GM20000 (cell line): ENCODE measurements at regions not wholly inside any gene's neighbourhood (a gene's known extent, or its start where the extent isn't known, plus 50 kb on each side); places are given as distances from the start of the nearest gene placed in this dataset.
"Not testable (repeated sequence)": the region's sequence is repeated elsewhere in the genome, so short reads cannot be mapped to it uniquely, and the experiment has no call there.

Source experiments
- DNase-seq: peaks from one replicate; pipeline ENCODE4 v3.0.0; 2012; ENCODE audit warnings: low spot score
- TF ChIP-seq, protein P1 (sequence below): IDR thresholded peaks from 2 replicates; pipeline ENCODE4 v1.5.1; 2012; ENCODE audit warnings: mild to moderate bottlenecking, control low read depth; ENCODE audit errors: extremely low read depth, missing control alignments

DNA sequence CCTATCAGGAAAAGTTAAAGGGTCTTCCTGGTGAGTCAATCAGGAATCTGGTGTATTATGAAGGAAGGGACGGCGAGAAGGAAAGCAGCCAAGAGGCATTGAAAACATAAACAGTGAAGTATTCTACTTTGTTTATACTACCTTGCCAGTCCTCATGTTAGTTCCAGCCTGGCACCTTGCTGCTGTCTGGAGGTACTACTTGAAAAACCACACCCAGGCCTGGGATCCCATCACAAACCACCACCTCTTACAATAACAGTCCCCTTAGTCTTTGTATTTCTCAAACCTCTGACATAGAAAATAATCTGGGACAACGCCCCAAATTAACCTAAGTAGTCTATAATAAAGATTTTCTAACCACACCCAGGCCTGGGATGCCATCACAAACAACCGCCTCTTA, 676.7 kb upstream of the SOX9 start:
- TF ChIP-seq, protein P1, sequence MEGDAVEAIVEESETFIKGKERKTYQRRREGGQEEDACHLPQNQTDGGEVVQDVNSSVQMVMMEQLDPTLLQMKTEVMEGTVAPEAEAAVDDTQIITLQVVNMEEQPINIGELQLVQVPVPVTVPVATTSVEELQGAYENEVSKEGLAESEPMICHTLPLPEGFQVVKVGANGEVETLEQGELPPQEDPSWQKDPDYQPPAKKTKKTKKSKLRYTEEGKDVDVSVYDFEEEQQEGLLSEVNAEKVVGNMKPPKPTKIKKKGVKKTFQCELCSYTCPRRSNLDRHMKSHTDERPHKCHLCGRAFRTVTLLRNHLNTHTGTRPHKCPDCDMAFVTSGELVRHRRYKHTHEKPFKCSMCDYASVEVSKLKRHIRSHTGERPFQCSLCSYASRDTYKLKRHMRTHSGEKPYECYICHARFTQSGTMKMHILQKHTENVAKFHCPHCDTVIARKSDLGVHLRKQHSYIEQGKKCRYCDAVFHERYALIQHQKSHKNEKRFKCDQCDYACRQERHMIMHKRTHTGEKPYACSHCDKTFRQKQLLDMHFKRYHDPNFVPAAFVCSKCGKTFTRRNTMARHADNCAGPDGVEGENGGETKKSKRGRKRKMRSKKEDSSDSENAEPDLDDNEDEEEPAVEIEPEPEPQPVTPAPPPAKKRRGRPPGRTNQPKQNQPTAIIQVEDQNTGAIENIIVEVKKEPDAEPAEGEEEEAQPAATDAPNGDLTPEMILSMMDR: no peak

DNA sequence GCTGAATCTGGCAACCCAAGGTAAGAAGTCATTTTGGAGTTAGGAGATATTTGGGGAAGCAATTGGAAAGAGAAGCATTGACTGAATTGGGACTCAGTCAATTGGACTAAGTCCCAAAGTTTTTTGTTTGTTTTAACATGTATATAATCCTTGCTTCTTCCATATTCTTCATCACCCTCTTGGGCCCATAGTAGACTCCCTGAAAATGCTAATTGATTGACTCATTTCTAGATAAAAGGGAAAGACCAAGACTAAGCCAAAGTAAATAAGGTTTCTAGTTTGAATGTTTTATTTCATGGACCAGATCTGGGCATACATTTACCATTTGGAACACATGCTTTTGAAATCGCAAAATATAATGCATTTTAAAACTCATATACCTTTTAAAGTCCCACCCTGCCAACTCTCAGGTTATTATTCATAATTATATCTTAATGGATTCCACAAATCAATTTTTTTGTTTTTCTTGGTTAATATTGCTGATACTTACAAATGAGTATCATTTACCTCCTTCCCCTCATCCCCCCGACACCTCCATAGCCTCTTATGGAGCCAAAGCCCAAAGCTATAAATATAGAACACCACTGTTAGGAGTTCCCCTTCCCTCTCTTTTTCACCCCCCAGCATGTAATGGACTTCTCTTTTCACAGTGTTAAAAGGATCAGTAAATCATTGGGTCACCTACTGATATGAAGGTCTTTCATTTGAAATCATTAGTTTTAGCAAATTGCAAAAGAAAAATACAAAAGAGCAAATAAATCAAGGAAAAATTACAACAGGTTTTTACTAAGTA, 674.0 kb upstream of the SOX9 start:
- DNase-seq: no peak
- TF ChIP-seq, protein P1: no peak

More for the DNA sequence above, 676.7 kb upstream of the SOX9 start:
- DNase-seq: no peak

DNA sequence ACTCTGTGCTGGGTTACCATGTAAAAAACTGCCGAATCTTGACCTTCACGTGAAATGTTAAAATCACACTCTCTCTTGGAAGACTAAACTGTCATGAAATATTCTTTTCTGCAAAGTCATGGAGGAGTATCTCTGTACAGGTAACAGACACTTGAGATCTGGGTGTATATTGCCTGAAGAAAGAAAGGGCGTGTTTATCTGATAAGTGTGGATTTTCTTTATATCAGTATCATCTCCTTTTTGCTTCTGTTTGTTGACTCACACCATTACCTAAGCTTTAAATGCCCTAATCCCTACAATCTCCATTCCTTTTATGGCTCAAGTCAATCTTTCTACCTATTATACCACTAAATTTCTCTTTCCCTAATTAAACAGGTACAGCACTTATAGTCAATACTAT, 673.2 kb upstream of the SOX9 start:
- no peak for DNase-seq
- TF ChIP-seq, protein P1: no peak

- not testable (repeated sequence) for DNase-seq
Observed at GRCh38 chr17:71450657-71451056, 670.2 kb upstream of the SOX9 start.

DNA sequence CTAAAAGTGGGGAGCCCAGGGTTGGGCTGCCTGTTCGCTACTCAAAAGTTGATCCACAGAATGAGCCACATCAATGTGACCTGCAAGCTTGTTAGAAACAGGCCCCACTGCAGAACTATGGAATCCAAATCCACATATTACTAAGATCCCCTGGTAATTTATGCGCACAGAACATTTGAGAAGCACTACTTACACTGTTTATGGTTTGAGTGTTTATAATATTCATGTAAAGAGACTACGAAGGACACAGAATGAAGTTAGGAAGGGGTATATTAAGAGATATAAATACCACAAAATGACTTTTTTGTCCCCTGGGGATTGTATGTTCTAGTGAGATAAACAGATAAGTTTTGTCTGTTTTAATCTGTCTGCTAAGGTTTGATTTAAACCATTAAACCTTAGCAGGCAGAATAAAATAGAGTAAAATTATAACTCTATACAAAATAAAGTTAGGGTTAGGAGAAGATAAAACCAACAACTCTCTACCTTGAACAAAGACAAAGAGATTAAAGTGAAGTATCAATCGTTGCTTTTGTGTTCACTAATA, 666.9 kb upstream of the SOX9 start:
- no peak for DNase-seq
- TF ChIP-seq, protein P1: no peak

DNA sequence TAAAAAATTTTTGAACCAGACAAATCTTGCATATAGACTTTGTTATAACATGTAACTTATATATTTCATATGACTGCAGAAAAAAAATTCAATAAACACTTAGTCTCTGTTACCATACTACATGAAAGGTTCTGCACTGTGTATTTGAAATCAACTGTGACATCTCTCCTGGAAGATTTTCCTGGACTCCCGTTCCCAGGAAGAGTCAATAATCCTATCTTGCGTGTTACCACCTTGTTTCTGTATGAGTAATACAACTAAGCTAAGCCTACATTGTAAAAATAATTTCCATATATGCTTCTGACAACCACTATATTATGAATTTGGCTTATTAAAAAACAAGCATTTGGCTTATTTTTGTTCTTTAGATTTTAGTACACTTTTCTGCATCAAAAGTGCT, 665.6 kb upstream of the SOX9 start:
- no peak for DNase-seq
- TF ChIP-seq, protein P1: no peak

DNA sequence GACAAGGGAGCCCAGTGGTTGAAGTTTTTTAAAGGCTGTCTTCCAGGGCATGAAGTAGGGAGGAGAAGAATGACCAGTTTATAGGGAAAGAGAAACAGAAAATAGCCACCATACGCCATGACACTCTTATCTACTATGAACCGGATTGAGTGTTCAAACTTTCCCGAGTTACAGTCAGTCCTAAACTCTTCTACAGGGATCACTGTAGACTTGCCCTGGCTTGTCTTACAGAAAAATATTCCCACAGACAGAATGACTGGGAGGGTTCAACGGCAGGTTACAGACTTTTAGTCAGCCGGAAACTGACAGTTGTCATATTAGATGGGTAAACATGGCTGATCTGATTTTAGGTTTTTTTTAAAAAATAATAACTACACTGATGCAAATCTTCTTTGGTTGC, 662.5 kb upstream of the SOX9 start:
- no peak for DNase-seq
- TF ChIP-seq, protein P1: no peak

DNA sequence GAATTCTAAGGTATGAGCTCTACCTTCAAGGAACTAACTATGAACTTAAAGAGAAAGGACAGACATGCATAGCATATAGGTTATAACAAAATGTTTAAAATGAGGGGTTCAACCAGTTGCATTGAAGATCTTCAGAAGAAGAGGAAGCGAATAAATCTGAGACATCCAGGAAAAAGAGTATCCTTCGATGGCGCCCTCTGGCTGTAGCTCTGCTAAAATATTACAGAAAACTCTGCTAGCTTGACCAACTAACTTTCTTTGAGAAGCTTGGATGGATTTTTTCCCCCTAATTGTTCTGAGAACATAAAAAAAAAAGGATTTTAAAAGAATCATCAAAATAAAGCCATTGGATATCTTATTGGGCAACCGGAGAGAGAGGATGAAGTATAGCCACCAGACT, 659.9 kb upstream of the SOX9 start:
- TF ChIP-seq, protein P1: no peak
- no peak for DNase-seq
